Body of pancreas (tissue), 4 donors: ENCODE measurements at regions not wholly inside any gene's neighbourhood (a gene's known extent, or its start where the extent isn't known, plus 50 kb on each side); places are given as distances from the start of the nearest gene placed in this dataset.

Experiments
- ATAC-seq: fragments of 150-250 bp; one replicate; pipeline ENCODE4 v1.9.1; 2016
- DNase-seq, 4 donors: peaks; one replicate each; pipeline ENCODE4 v3.0.0-alpha.2; 2019
- H3K27ac ChIP-seq, 4 donors: fragments of 200-600 bp; sonication (generic); 1 replicate in 3 of 4; 2 replicates in 1 of 4; pipeline versions ENCODE4 v1.5.1 to v1.6.1; 2016 to 2019; ENCODE audit warnings: mild to moderate bottlenecking in 1 of 4, mixed read lengths in 1 of 4, moderate library complexity in 1 of 4
- H3K27me3 ChIP-seq, 2 donors: fragments of 200-600 bp; sonication (generic); one replicate each; pipeline ENCODE4 v1.6.0; 2016; ENCODE audit warnings: mild to moderate bottlenecking in 1 of 2
- H3K36me3 ChIP-seq, 2 donors: fragments of 200-600 bp; sonication (generic); replicated peaks in 1 of 2; 2 replicates each; pipeline ENCODE4 v1.5.1; 2016; ENCODE audit warnings: low read depth in 2 of 2; ENCODE audit not compliant: insufficient read depth in 1 of 2
- H3K4me1 ChIP-seq: fragments of 200-600 bp; sonication (generic); one replicate; pipeline ENCODE4 v1.6.0; 2016
- H3K4me3 ChIP-seq, 2 donors: fragments of 200-600 bp; sonication (generic); 1 replicate in 1 of 2; 2 replicates in 1 of 2; pipeline ENCODE4 v1.5.1; 2016 to 2019
- H3K9me3 ChIP-seq, 3 donors: fragments of 200-600 bp; sonication (generic); 1 replicate in 2 of 3; 2 replicates in 1 of 3; pipeline ENCODE4 v1.5.1; 2016
- CTCF ChIP-seq, 7 experiments: fragments of 450-650 bp in 4 of 7; fragments of 200-600 bp in 3 of 7; sonication (generic) in 3 of 7; IDR thresholded peaks; one replicate each; pipeline ENCODE4 v1.5.1; 2016 to 2019; ENCODE audit warnings: antibody characterized with exemption in 7 of 7
- POLR2A ChIP-seq, 3 donors: fragments of 450-650 bp; IDR thresholded peaks; one replicate each; pipeline ENCODE4 v1.6.1; 2016; ENCODE audit warnings: antibody characterized with exemption in 3 of 3, mild to moderate bottlenecking in 2 of 3
- WGBS, 2 donors: methylation state at CpG; one replicate each; pipeline ENCODE4 v1.1.5; 2017; 5-methylcytosine and 5-hydroxymethylcytosine counted together
- intact Hi-C: fragments of 100-400 bp; cut with DNase I; formaldehyde crosslinking; loops from one replicate; pipeline ENCODE4 v1.15.1; 2023

- intact Hi-C loops, result no loop called here
- no peaks in the 10 kb centered on the region for H3K4me1 ChIP-seq
- no peaks in the 10 kb centered on the region for H3K36me3 ChIP-seq
- no peak overlapping the region for H3K27ac ChIP-seq
- TF ChIP-seq CTCF (IDR thresholded peaks at IDR 0.05), result no peak
- TF ChIP-seq POLR2A (IDR thresholded peaks at IDR 0.05), result no peak
- no peak overlapping the region for H3K4me3 ChIP-seq
- no peak for DNase-seq
- no peaks in the 10 kb centered on the region for H3K9me3 ChIP-seq
- no peaks in the 10 kb centered on the region for H3K27me3 ChIP-seq
- ATAC-seq, result no peak
- 85 to 93% methylated on average over 3 of the region's 3 CpGs for WGBS, 2 donors
These were observed 678.9 kb upstream of the CELF4 start for GRCh38 chr18:38244480-38244879.

GRCh38 chr18:38243291-38243690 lies 677.7 kb upstream of the CELF4 start:
- DNase-seq (no peak), ATAC-seq (no peak)
- Histone ChIP-seq H3K4me3 (no peak overlapping the region), H3K27ac (no peak overlapping the region), H3K36me3 (no peaks in the 10 kb centered on the region), H3K4me1 (no peaks in the 10 kb centered on the region), H3K27me3 (no peaks in the 10 kb centered on the region), H3K9me3 (no peaks in the 10 kb centered on the region)
- intact Hi-C loops, result no loop called here
- 80 to 85% methylated on average over 2 of the region's 2 CpGs for WGBS, 2 donors
- no peak for TF ChIP-seq POLR2A (IDR thresholded peaks at IDR 0.05)
- TF ChIP-seq CTCF (IDR thresholded peaks at IDR 0.05), result no peak

- H3K27ac ChIP-seq, result no peak overlapping the region
- no peaks in the 10 kb centered on the region for H3K36me3 ChIP-seq
- no peak overlapping the region for H3K4me3 ChIP-seq
- no peaks in the 10 kb centered on the region for H3K27me3 ChIP-seq
- ATAC-seq (no peak), DNase-seq (no peak)
- no peak for TF ChIP-seq POLR2A (IDR thresholded peaks at IDR 0.05)
- no peak for TF ChIP-seq CTCF (IDR thresholded peaks at IDR 0.05)
- intact Hi-C loops, result no loop called here
- 68 to 90% methylated on average over 2 of the region's 2 CpGs for WGBS, 2 donors
- H3K4me1 ChIP-seq, result no peaks in the 10 kb centered on the region
- no peaks in the 10 kb centered on the region for H3K9me3 ChIP-seq
These were observed 676.1 kb upstream of the CELF4 start for GRCh38 chr18:38241736-38242135.

GRCh38 chr18:38241216-38241615 lies 675.6 kb upstream of the CELF4 start:
- intact Hi-C loops, result no loop called here
- 93 to 95% methylated on average over 6 of the region's 6 CpGs for WGBS, 2 donors
- Histone ChIP-seq H3K27ac (no peak overlapping the region), H3K36me3 (no peaks in the 10 kb centered on the region), H3K27me3 (no peaks in the 10 kb centered on the region), H3K4me1 (no peaks in the 10 kb centered on the region), H3K9me3 (no peaks in the 10 kb centered on the region), H3K4me3 (no peak overlapping the region)
- DNase-seq, result no peak
- ATAC-seq, result no peak
- TF ChIP-seq POLR2A (IDR thresholded peaks at IDR 0.05) (no peak), CTCF (IDR thresholded peaks at IDR 0.05) (no peak)

- ATAC-seq, result no peak
- 37 to 55% methylated on average over 5 of the region's 5 CpGs for WGBS, 2 donors
These were observed 674.0 kb upstream of the CELF4 start for GRCh38 chr18:38239606-38240005.

More at GRCh38 chr18:38239606-38240005, 674.0 kb upstream of the CELF4 start:
- Histone ChIP-seq H3K36me3 (no peaks in the 10 kb centered on the region), H3K4me1 (no peaks in the 10 kb centered on the region), H3K27me3 (no peaks in the 10 kb centered on the region), H3K4me3 (no peak overlapping the region), H3K27ac (no peak overlapping the region), H3K9me3 (no peaks in the 10 kb centered on the region)
- no peak for DNase-seq
- intact Hi-C loops, result no loop called here
- no peak for TF ChIP-seq CTCF (IDR thresholded peaks at IDR 0.05)
- no peak for TF ChIP-seq POLR2A (IDR thresholded peaks at IDR 0.05)
